HepG2 (cell line): ENCODE measurements at regions not wholly inside any gene's neighbourhood (a gene's known extent, or its start where the extent isn't known, plus 50 kb on each side); places are given as distances from the start of the nearest gene placed in this dataset.

Experiments used
- ATAC-seq: fragments of 200-7000 bp; cut with Tn5 transposase; 3 replicates; pipeline ENCODE4 v1.9.1; 2020; ENCODE audit warnings: mild to moderate bottlenecking, moderate library complexity
- BruUV-seq: library from RNA; stranded (reverse); fragments of 400-500 nt; replicated peaks from 2 replicates; lab custom pipeline; 2021; lab: Mats Ljungman, UMichigan
- CTCF ChIA-PET: fragments of 300-600 bp; formaldehyde crosslinking; extraction: SDS; loops from one replicate; lab custom pipeline; 2021; ENCODE audit warnings: low total read pairs, inconsistent platforms, low intra/inter-chr PET ratio; lab: Yijun Ruan, JAX
- POLR2A ChIA-PET: fragments of 350-600 bp; sonication (Branson Sonifier 250); formaldehyde crosslinking; loops from one replicate; lab custom pipeline; 2020; ENCODE audit warnings: antibody characterized with exemption, inconsistent platforms; lab: Yijun Ruan, JAX
- DNase-seq: peaks from one replicate; pipeline ENCODE4 v3.0.0-alpha.2; 2015; ENCODE audit warnings: low spot score
- FAIRE-seq: peaks from 3 replicates; lab custom pipeline; 2011; peaks lifted over from hg19 to GRCh38; lab: Jason Lieb, UNC
- H2AFZ ChIP-seq: one replicate; pipeline ENCODE4 v1.6.1; 2011; ENCODE audit warnings: low read length, inconsistent platforms
- H3K27ac ChIP-seq: fragments of 300-600 bp; 3 replicates; pipeline ENCODE4 v1.8.0; 2011; ENCODE audit warnings: mixed run types, mild to moderate bottlenecking, mixed read lengths, low read length, inconsistent platforms; ENCODE audit not compliant: insufficient read depth; ENCODE audit errors: extremely low read length
- H3K27me3 ChIP-seq, 2 experiments: fragments of 200-600 bp in 1 of 2; 2 replicates in 1 of 2; 3 replicates in 1 of 2; pipeline versions ENCODE4 v1.6.0 to v1.8.0; 2011; ENCODE audit warnings: low read length in 2 of 2, mild to moderate bottlenecking in 2 of 2, moderate library complexity in 2 of 2, inconsistent platforms in 1 of 2; ENCODE audit not compliant: insufficient read depth in 2 of 2, control insufficient read depth in 1 of 2
- H3K36me3 ChIP-seq, 2 experiments: fragments of 200-600 bp in 1 of 2; replicated peaks in 1 of 2; 2 replicates in 1 of 2; 3 replicates in 1 of 2; pipeline versions ENCODE4 v1.5.1 to v1.8.0; 2011; ENCODE audit warnings: low read length in 2 of 2, inconsistent platforms in 1 of 2; ENCODE audit not compliant: insufficient read depth in 2 of 2, control insufficient read depth in 1 of 2
- H3K4me1 ChIP-seq: 2 replicates; pipeline ENCODE4 v1.5.1; 2012; ENCODE audit warnings: low read length, inconsistent platforms; ENCODE audit not compliant: insufficient read depth
- H3K4me2 ChIP-seq: 2 replicates; pipeline ENCODE4 v1.6.0; 2011; ENCODE audit warnings: low read depth, low read length, inconsistent platforms
- H3K4me3 ChIP-seq, 3 experiments: fragments of 200-600 bp in 1 of 3; sonication (generic), shearing (Covaris generic) in 1 of 3; replicated peaks in 1 of 3; 2 replicates each; pipeline ENCODE4 v1.5.1; 2011 to 2016; ENCODE audit warnings: low read length in 3 of 3, inconsistent platforms in 2 of 3, low read depth in 2 of 3, mild to moderate bottlenecking in 2 of 3, control low read depth in 1 of 3, mixed read lengths in 1 of 3; ENCODE audit not compliant: insufficient read depth in 1 of 3
- H3K79me2 ChIP-seq: one replicate; pipeline ENCODE4 v1.6.1; 2011; ENCODE audit warnings: low read length, inconsistent platforms; ENCODE audit not compliant: insufficient read depth
- H3K9ac ChIP-seq: 2 replicates; pipeline ENCODE4 v1.6.0; 2011; ENCODE audit warnings: mild to moderate bottlenecking, low read depth, low read length, inconsistent platforms; ENCODE audit not compliant: insufficient read depth
- H3K9me3 ChIP-seq: 2 replicates; pipeline ENCODE4 v1.5.1; 2012; ENCODE audit warnings: mild to moderate bottlenecking, low read length
- H4K20me1 ChIP-seq: 2 replicates; pipeline ENCODE4 v1.6.0; 2011; ENCODE audit warnings: inconsistent platforms, mild to moderate bottlenecking, low read length, moderate library complexity; ENCODE audit not compliant: insufficient read depth
- ETV6 ChIP-seq: sonication (generic); formaldehyde crosslinking; conservative IDR thresholded peaks from 2 replicates; pipeline ENCODE4 v1.4.0; 2020; ENCODE audit warnings: missing genetic modification reagents
- GABPB1 ChIP-seq: IDR thresholded peaks from 2 replicates; pipeline ENCODE4 v1.6.1; 2016; ENCODE audit warnings: mild to moderate bottlenecking, missing genetic modification reagents, moderate library complexity, missing compliant biosample characterization
- PHF20 ChIP-seq: sonication (generic); formaldehyde crosslinking; IDR thresholded peaks from 2 replicates; pipeline ENCODE4 v1.5.0; 2020; ENCODE audit warnings: mild to moderate bottlenecking, missing genetic modification reagents
- SAP130 ChIP-seq: IDR thresholded peaks from 2 replicates; pipeline ENCODE4 v1.6.1; 2016; ENCODE audit warnings: low read depth
- TBX2 ChIP-seq: sonication (generic); formaldehyde crosslinking; IDR thresholded peaks from 2 replicates; pipeline ENCODE4 v1.5.0; 2020; ENCODE audit warnings: missing genetic modification reagents, mild to moderate bottlenecking, borderline replicate concordance
- ZFP36L2 ChIP-seq: sonication (generic); formaldehyde crosslinking; IDR thresholded peaks from 2 replicates; pipeline ENCODE4 v1.4.0; 2020; ENCODE audit warnings: missing genetic modification reagents
- ZNF264 ChIP-seq: sonication (generic); formaldehyde crosslinking; IDR thresholded peaks from 2 replicates; pipeline ENCODE4 v1.4.0; 2020; ENCODE audit warnings: missing genetic modification reagents
- ZNF343 ChIP-seq: sonication (generic); formaldehyde crosslinking; IDR thresholded peaks from 2 replicates; pipeline ENCODE4 v1.4.0; 2020; ENCODE audit warnings: mild to moderate bottlenecking, missing genetic modification reagents
- ZNF468 ChIP-seq: sonication (generic); formaldehyde crosslinking; IDR thresholded peaks from 2 replicates; pipeline ENCODE4 v1.8.0; 2022; ENCODE audit warnings: mild to moderate bottlenecking, moderate library complexity, missing genetic modification reagents
- ZNF850 ChIP-seq: sonication (generic); formaldehyde crosslinking; conservative IDR thresholded peaks from 2 replicates; pipeline ENCODE4 v1.9.0; 2021; ENCODE audit warnings: mild to moderate bottlenecking, missing genetic modification reagents
- ZZZ3 ChIP-seq: sonication (generic); formaldehyde crosslinking; IDR thresholded peaks from 2 replicates; pipeline ENCODE4 v1.4.0; 2020; ENCODE audit warnings: missing genetic modification reagents, mild to moderate bottlenecking, borderline replicate concordance
- WGBS: methylation state at CpG from one replicate; pipeline ENCODE4 v1.1.6; 2017; ENCODE audit warnings: low lambda C conversion rate; 5-methylcytosine and 5-hydroxymethylcytosine counted together
- in situ Hi-C: cut with HindIII; loops from 2 replicates; pipeline ENCODE4 v1.10.0; 2017; ENCODE audit warnings: low pct_unique_long_range_greater_than_20kb; ENCODE audit not compliant: extremely low pct_ligation_motif_present
- intact Hi-C: fragments of 100-400 bp; cut with micrococcal nuclease; formaldehyde crosslinking; loops from one replicate; pipeline ENCODE4 v1.10.0; 2022; ENCODE audit not compliant: unreplicated experiment
- TF ChIP-seq, protein P1 (sequence below): IDR thresholded peaks from 2 replicates; pipeline ENCODE4 v1.6.1; 2016; ENCODE audit warnings: low read depth
- TF ChIP-seq, protein P2 (sequence below): sonication (generic); formaldehyde crosslinking; IDR thresholded peaks from 2 replicates; pipeline ENCODE4 v1.4.0; 2020; ENCODE audit warnings: mild to moderate bottlenecking, missing genetic modification reagents
- TF ChIP-seq, protein P3 (sequence below): IDR thresholded peaks from 2 replicates; pipeline ENCODE4 v1.6.1; 2018; ENCODE audit warnings: missing genetic modification reagents
- TF ChIP-seq, protein P4 (sequence below): sonication (generic); formaldehyde crosslinking; IDR thresholded peaks from 2 replicates; pipeline ENCODE4 v1.8.0; 2022; ENCODE audit warnings: mild to moderate bottlenecking, missing genetic modification reagents

DNA sequence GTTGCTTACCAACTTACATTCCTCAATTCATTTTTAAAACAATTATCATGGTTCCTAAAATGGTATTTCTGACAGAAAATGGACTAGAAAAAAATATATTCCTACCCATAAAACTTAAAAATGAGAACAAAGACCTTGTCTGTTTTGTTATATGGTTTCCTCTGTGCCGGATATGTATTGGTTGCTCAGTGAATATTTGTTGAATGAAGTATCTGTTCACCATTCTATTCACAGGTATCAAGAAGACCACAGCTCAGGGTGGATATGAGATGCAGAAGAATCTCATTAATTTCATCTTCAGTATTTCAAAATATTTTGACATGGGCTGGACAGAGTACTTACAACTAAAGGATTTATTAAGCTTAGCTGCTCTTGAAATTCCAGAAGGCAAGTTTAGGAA lies 58.1 kb downstream of the TUSC7 start:
- DNase-seq (no peak), ATAC-seq (no peak), FAIRE-seq (no peak)
- intact Hi-C loops, result no loop called here
- H3K36me3 ChIP-seq, result no peaks in the 10 kb centered on the region
- no TSS peak for BruUV-seq
- H3K9ac ChIP-seq, result no peak overlapping the region
- ChIA-PET CTCF (no interaction called here), POLR2A (no interaction called here)
- H2AFZ ChIP-seq, result no peak overlapping the region
- no peaks in the 10 kb centered on the region for H3K9me3 ChIP-seq
- H4K20me1 ChIP-seq, result no peaks in the 10 kb centered on the region
- in situ Hi-C loops, result no loop called here
- no peak for TF ChIP-seq ZFP36L2 (CRISPR knock-in tag)
- TF ChIP-seq GABPB1 (CRISPR knock-in tag), result no peak
- TF ChIP-seq, protein P1, sequence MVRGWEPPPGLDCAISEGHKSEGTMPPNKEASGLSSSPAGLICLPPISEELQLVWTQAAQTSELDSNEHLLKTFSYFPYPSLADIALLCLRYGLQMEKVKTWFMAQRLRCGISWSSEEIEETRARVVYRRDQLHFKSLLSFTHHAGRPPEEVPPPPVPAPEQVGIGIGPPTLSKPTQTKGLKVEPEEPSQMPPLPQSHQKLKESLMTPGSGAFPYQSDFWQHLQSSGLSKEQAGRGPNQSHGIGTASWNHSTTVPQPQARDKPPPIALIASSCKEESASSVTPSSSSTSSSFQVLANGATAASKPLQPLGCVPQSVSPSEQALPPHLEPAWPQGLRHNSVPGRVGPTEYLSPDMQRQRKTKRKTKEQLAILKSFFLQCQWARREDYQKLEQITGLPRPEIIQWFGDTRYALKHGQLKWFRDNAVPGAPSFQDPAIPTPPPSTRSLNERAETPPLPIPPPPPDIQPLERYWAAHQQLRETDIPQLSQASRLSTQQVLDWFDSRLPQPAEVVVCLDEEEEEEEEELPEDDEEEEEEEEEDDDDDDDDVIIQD (CRISPR knock-in tag), result no peak
- H3K79me2 ChIP-seq, result no peaks in the 10 kb centered on the region
- H3K27me3 ChIP-seq, result no peaks in the 10 kb centered on the region
- no peak overlapping the region for H3K4me3 ChIP-seq
- no peak overlapping the region for H3K27ac ChIP-seq
- WGBS, result 0% methylated on average over 1 of the region's 1 CpG
- no peaks in the 10 kb centered on the region for H3K4me1 ChIP-seq
- no peak overlapping the region for H3K4me2 ChIP-seq

DNA sequence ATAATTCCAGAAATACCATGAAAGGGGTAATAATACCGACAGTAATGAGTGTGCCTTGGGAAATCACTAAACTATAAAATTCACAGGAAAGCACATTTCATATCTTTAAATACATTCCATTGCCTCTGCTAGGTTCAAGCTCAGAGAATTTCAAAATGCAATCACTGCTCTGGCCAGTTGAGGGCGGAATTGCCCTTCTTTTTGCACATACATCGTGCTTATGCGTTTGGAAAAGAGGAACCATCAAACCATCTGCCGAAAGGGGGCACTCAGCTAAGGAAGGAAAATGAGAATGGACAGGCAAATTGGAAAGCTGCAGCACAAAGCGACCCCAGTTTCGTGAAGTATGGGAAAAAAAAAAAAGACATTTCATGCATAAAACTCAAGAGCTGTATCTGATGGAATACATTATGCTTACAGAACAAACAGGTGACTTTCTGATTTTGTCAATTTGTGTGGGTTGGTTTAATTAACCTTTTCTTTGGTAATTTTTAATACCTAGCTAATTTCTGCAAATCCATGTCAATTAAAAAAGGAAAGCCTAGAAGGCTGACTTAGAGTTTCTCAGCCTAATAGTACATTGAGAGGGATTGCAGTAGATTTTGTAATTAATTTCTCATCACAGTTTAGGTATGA lies 61.4 kb downstream of the TUSC7 start:
- no TSS peak for BruUV-seq
- ChIA-PET CTCF (interaction anchor here (1.2 to 2.0 kb wide), 3 partner anchors 755 to 1226 kb away, joined by 5 to 13 read pairs (median 11); no protein-coding TSS in a partner anchor), POLR2A (no interaction called here)
- H4K20me1 ChIP-seq, result no peaks in the 10 kb centered on the region
- ATAC-seq (peak; percentile 98), DNase-seq (peak; percentile 79), FAIRE-seq (peak; percentile 90)
- WGBS, result 0% methylated on average over 7 of the region's 7 CpGs
- intact Hi-C loops (loop anchor here (2.0 kb wide), 1 partner anchor 1226 kb away; no protein-coding TSS in a partner anchor), in situ Hi-C loops (no loop called here)
- H3K27me3 ChIP-seq, result no peaks in the 10 kb centered on the region
- H3K79me2 ChIP-seq, result no peaks in the 10 kb centered on the region
- H3K4me2 ChIP-seq, result no peak overlapping the region
- H3K4me1 ChIP-seq, result no peaks in the 10 kb centered on the region
- H3K4me3 ChIP-seq, result no peak overlapping the region
- H3K27ac ChIP-seq, result no peak overlapping the region
- H3K9ac ChIP-seq, result no peak overlapping the region
- no peaks in the 10 kb centered on the region for H3K36me3 ChIP-seq
- no peaks in the 10 kb centered on the region for H3K9me3 ChIP-seq
- H2AFZ ChIP-seq, result no peak overlapping the region
- TF ChIP-seq ZZZ3 (CRISPR knock-in tag) (no peak), ZNF468 (CRISPR knock-in tag) (no peak), PHF20 (CRISPR knock-in tag) (no peak), ETV6 (CRISPR knock-in tag) (no peak), ZNF850 (CRISPR knock-in tag) (no peak), ZNF264 (CRISPR knock-in tag) (no peak), ZNF343 (CRISPR knock-in tag) (no peak), TBX2 (CRISPR knock-in tag) (no peak), SAP130 (CRISPR knock-in tag) (no peak)
- TF ChIP-seq, protein P2, sequence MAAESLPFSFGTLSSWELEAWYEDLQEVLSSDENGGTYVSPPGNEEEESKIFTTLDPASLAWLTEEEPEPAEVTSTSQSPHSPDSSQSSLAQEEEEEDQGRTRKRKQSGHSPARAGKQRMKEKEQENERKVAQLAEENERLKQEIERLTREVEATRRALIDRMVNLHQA (CRISPR knock-in tag), result no peak
- TF ChIP-seq, protein P3, sequence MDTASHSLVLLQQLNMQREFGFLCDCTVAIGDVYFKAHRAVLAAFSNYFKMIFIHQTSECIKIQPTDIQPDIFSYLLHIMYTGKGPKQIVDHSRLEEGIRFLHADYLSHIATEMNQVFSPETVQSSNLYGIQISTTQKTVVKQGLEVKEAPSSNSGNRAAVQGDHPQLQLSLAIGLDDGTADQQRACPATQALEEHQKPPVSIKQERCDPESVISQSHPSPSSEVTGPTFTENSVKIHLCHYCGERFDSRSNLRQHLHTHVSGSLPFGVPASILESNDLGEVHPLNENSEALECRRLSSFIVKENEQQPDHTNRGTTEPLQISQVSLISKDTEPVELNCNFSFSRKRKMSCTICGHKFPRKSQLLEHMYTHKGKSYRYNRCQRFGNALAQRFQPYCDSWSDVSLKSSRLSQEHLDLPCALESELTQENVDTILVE, result 0 out of 2 replicates have a peak, but pooled peaks have one; percentile 47
- TF ChIP-seq, protein P4, sequence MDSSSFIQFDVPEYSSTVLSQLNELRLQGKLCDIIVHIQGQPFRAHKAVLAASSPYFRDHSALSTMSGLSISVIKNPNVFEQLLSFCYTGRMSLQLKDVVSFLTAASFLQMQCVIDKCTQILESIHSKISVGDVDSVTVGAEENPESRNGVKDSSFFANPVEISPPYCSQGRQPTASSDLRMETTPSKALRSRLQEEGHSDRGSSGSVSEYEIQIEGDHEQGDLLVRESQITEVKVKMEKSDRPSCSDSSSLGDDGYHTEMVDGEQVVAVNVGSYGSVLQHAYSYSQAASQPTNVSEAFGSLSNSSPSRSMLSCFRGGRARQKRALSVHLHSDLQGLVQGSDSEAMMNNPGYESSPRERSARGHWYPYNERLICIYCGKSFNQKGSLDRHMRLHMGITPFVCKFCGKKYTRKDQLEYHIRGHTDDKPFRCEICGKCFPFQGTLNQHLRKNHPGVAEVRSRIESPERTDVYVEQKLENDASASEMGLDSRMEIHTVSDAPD (CRISPR knock-in tag), result no peak
